ENCODE measurements at regions not wholly inside any gene's neighbourhood (a gene's known extent, or its start where the extent isn't known, plus 50 kb on each side); places are given as distances from the start of the nearest gene placed in this dataset.
"Not testable (repeated sequence)": the region's sequence is repeated elsewhere in the genome, so short reads cannot be mapped to it uniquely, and the experiment has no call there.

GRCh38 chr10:106086391-106086790 is 1078.1 kb downstream of the SORCS1 start:
- no peaks in the 10 kb centered on the region for H3K36me3 Mint-ChIP-seq
- no peak overlapping the region for H3K27ac Mint-ChIP-seq
- H3K4me3 Mint-ChIP-seq, result no peak overlapping the region
- ATAC-seq, result no peak
- no peaks in the 10 kb centered on the region for H3K27me3 Mint-ChIP-seq
- H3K9me3 Mint-ChIP-seq, result no peaks in the 10 kb centered on the region
- H3K4me1 Mint-ChIP-seq, result no peaks in the 10 kb centered on the region

- Mint-ChIP-seq H3K9me3 (no peaks in the 10 kb centered on the region), H3K4me1 (no peaks in the 10 kb centered on the region), H3K27ac (no peak overlapping the region), H3K27me3 (no peaks in the 10 kb centered on the region), H3K36me3 (no peaks in the 10 kb centered on the region), H3K4me3 (no peak overlapping the region)
- no peak for ATAC-seq
Observed at GRCh38 chr10:106083572-106083971, 1080.9 kb downstream of the SORCS1 start.

GRCh38 chr10:106082865-106083264 is 1081.6 kb downstream of the SORCS1 start:
- no peak for ATAC-seq
- H3K27ac Mint-ChIP-seq, result no peak overlapping the region
- H3K4me1 Mint-ChIP-seq, result no peaks in the 10 kb centered on the region
- H3K9me3 Mint-ChIP-seq, result no peaks in the 10 kb centered on the region
- H3K36me3 Mint-ChIP-seq, result no peaks in the 10 kb centered on the region
- H3K27me3 Mint-ChIP-seq, result no peaks in the 10 kb centered on the region
- no peak overlapping the region for H3K4me3 Mint-ChIP-seq

GRCh38 chr10:106078895-106079576 is 1085.5 kb downstream of the SORCS1 start:
- Mint-ChIP-seq H3K4me1 (no peaks in the 10 kb centered on the region), H3K9me3 (no peaks in the 10 kb centered on the region), H3K27me3 (no peaks in the 10 kb centered on the region), H3K27ac (no peak overlapping the region), H3K4me3 (no peak overlapping the region), H3K36me3 (no peaks in the 10 kb centered on the region)
- no peak for ATAC-seq

GRCh38 chr10:106076496-106076895 is 1088.0 kb downstream of the SORCS1 start:
- peaks cover 4% of the 10 kb centered on the region for H3K9me3 Mint-ChIP-seq
- H3K4me1 Mint-ChIP-seq, result no peaks in the 10 kb centered on the region
- no peak overlapping the region for H3K4me3 Mint-ChIP-seq
- no peaks in the 10 kb centered on the region for H3K36me3 Mint-ChIP-seq
- no peak for ATAC-seq
- no peak overlapping the region for H3K27ac Mint-ChIP-seq
- H3K27me3 Mint-ChIP-seq, result no peaks in the 10 kb centered on the region

- Mint-ChIP-seq H3K4me3 (no peak overlapping the region), H3K36me3 (no peaks in the 10 kb centered on the region), H3K4me1 (no peaks in the 10 kb centered on the region), H3K27ac (no peak overlapping the region), H3K27me3 (no peaks in the 10 kb centered on the region), H3K9me3 (peaks cover 7% of the 10 kb centered on the region)
- no peak for ATAC-seq
Observed at GRCh38 chr10:106053061-106053460, 1111.4 kb downstream of the SORCS1 start.

GRCh38 chr10:106044503-106044902 is 1120.0 kb downstream of the SORCS1 start:
- Mint-ChIP-seq H3K9me3 (peaks cover 2% of the 10 kb centered on the region), H3K27me3 (no peaks in the 10 kb centered on the region), H3K4me3 (no peak overlapping the region), H3K27ac (no peak overlapping the region), H3K4me1 (no peaks in the 10 kb centered on the region), H3K36me3 (no peaks in the 10 kb centered on the region)
- no peak for ATAC-seq

- H3K9me3 Mint-ChIP-seq, result peaks cover 2% of the 10 kb centered on the region
- no peaks in the 10 kb centered on the region for H3K4me1 Mint-ChIP-seq
- H3K27me3 Mint-ChIP-seq, result no peaks in the 10 kb centered on the region
- no peak overlapping the region for H3K4me3 Mint-ChIP-seq
- no peaks in the 10 kb centered on the region for H3K36me3 Mint-ChIP-seq
- no peak overlapping the region for H3K27ac Mint-ChIP-seq
- no peak for ATAC-seq
Observed at GRCh38 chr10:106043863-106044262, 1120.6 kb downstream of the SORCS1 start.

- Mint-ChIP-seq H3K4me1 (no peaks in the 10 kb centered on the region), H3K4me3 (no peak overlapping the region), H3K27ac (no peak overlapping the region), H3K9me3 (peaks cover 11% of the 10 kb centered on the region), H3K36me3 (no peaks in the 10 kb centered on the region), H3K27me3 (no peaks in the 10 kb centered on the region)
- ATAC-seq, result no peak
Observed at GRCh38 chr10:106038246-106038645, 1126.3 kb downstream of the SORCS1 start.

- no peak overlapping the region for H3K27ac Mint-ChIP-seq
- ATAC-seq, result no peak
- H3K9me3 Mint-ChIP-seq, result peaks cover 13% of the 10 kb centered on the region
- no peaks in the 10 kb centered on the region for H3K27me3 Mint-ChIP-seq
- no peaks in the 10 kb centered on the region for H3K36me3 Mint-ChIP-seq
- no peak overlapping the region for H3K4me3 Mint-ChIP-seq
- H3K4me1 Mint-ChIP-seq, result no peaks in the 10 kb centered on the region
Observed at GRCh38 chr10:106033065-106033464, 1131.4 kb downstream of the SORCS1 start.

GRCh38 chr10:106032450-106033002 is 1132.0 kb downstream of the SORCS1 start:
- no peak for ATAC-seq
- Mint-ChIP-seq H3K4me3 (no peak overlapping the region), H3K4me1 (no peaks in the 10 kb centered on the region), H3K9me3 (peaks cover 13% of the 10 kb centered on the region), H3K27me3 (no peaks in the 10 kb centered on the region), H3K36me3 (no peaks in the 10 kb centered on the region), H3K27ac (no peak overlapping the region)

- Mint-ChIP-seq H3K9me3 (peaks cover 2% of the 10 kb centered on the region), H3K4me3 (no peak overlapping the region), H3K27me3 (no peaks in the 10 kb centered on the region), H3K27ac (no peak overlapping the region), H3K4me1 (no peaks in the 10 kb centered on the region), H3K36me3 (no peaks in the 10 kb centered on the region)
- no peak for ATAC-seq
Observed at GRCh38 chr10:106027240-106027639, 1137.3 kb downstream of the SORCS1 start.

- Mint-ChIP-seq H3K27me3 (no peaks in the 10 kb centered on the region), H3K36me3 (no peaks in the 10 kb centered on the region), H3K4me1 (no peaks in the 10 kb centered on the region), H3K27ac (no peak overlapping the region), H3K9me3 (peaks cover 9% of the 10 kb centered on the region), H3K4me3 (no peak overlapping the region)
- ATAC-seq, result no peak
Observed at GRCh38 chr10:106025208-106025811, 1139.2 kb downstream of the SORCS1 start.

GRCh38 chr10:106023329-106023728 is 1141.2 kb downstream of the SORCS1 start:
- no peaks in the 10 kb centered on the region for H3K4me1 Mint-ChIP-seq
- H3K27me3 Mint-ChIP-seq, result no peaks in the 10 kb centered on the region
- H3K9me3 Mint-ChIP-seq, result peaks cover 7% of the 10 kb centered on the region
- H3K4me3 Mint-ChIP-seq, result no peak overlapping the region
- no peak overlapping the region for H3K27ac Mint-ChIP-seq
- H3K36me3 Mint-ChIP-seq, result no peaks in the 10 kb centered on the region
- no peak for ATAC-seq

GRCh38 chr10:106019559-106019958 is 1144.9 kb downstream of the SORCS1 start:
- H3K4me3 Mint-ChIP-seq, H3K27me3 Mint-ChIP-seq: not testable (repeated sequence)

More at GRCh38 chr10:106019559-106019958, 1144.9 kb downstream of the SORCS1 start:
- H3K27ac Mint-ChIP-seq, ATAC-seq, H3K36me3 Mint-ChIP-seq, H3K4me1 Mint-ChIP-seq, H3K9me3 Mint-ChIP-seq: not testable (repeated sequence)
